HG02884 (cell line): ENCODE measurements at regions not wholly inside any gene's neighbourhood (a gene's known extent, or its start where the extent isn't known, plus 50 kb on each side); places are given as distances from the start of the nearest gene placed in this dataset.

Experiments
- ATAC-seq: cut with Tn5 transposase; IDR thresholded peaks from one replicate; pipeline ENCODE4 v1.9.1; 2021; ENCODE audit warnings: mild to moderate bottlenecking, moderate library complexity; ENCODE audit not compliant: unreplicated experiment

DNA sequence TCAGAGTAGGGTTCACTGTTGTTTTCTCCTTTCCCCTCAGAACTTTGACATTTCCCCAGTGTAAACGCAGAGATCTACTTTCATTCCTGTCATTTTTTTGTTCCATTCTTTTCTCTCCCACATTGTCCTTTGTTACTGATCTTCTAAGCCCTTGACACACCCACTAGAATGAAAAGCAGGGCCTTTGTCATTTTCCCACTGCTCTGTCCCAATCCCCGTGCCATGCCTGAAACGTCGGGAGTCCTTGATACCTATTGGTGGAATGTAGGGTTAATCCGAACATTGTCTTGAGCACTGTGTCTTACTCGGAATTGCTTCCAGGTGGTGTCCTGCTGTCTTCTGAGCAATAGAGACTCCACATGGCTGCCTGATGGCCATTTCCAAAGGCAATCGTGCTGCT, 887.1 kb upstream of the FRG1 start:
- ATAC-seq = no peak

DNA sequence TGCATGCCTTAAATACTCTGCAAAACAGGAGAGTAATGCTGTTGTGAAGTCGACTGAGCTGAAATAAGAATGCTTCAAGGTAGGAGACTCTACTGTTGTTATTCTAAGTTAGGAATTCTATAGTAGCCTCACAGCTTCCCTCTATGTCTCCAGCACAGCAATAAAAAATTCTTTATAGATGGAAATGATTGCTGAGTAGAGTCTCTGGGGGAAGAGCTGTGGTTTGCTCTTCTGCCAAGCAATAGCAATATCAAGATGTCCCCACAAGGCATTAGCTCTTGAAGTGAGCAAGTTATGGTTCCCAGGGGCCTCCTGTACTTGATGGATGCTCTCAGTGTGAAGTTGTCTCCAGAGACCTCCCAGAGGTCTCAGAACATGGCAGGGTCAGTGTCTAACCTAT, 880.6 kb upstream of the FRG1 start:
- no peak for ATAC-seq

DNA sequence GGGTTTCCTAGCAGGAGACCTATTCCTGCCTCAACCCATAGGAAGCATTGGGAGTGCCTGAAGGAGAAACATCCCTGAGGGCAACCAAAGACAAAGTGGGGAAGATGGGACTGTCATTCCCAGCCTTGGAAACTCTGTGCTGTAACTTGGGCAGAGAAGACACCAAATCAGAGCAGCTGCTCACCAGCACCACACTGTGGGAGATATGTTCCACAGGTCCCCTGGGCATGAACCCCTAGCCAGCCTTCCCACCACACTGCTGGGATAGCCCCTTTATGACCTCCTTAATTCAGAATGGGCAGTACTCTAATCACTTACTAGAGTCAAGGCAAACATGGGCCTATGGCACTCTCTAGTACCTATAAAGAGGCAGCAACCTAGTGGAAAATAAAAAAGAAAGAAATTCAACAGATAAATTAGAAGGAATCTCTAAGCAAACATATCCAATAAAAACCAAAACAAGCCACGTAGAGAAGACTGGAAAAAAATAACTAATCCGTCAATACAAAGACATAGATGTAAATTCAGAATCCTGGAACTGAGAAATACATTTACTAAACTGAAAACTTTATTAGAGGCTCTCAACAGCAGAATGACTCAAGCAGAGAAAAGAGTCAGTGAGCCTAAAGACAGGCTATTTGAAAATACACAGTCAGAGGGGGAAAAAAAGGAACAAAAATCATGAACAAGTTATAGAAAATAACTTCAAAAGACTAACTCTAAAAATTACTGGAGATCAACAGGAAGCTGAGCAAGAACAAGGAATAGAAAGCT, 878.4 kb upstream of the FRG1 start:
- ATAC-seq = no peak

DNA sequence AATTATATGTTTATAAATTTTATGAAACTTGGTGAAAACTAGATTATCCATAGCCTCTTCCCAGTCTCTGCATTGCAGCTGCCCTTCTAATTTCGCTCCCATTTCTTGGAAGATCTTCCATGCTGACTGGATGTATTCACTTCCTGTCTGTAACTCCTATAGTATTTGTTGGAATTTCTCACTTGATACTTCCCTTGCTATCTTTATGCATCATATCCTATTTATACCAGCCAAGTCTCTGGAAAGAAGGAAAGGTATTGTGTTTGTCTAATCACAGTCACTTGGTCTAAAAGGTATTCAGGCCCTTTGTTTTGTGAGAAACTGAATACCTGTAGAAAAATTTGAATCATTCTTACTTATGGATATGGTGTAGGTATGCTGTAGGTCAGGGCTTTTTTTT, 870.9 kb upstream of the FRG1 start:
- ATAC-seq = no peak

DNA sequence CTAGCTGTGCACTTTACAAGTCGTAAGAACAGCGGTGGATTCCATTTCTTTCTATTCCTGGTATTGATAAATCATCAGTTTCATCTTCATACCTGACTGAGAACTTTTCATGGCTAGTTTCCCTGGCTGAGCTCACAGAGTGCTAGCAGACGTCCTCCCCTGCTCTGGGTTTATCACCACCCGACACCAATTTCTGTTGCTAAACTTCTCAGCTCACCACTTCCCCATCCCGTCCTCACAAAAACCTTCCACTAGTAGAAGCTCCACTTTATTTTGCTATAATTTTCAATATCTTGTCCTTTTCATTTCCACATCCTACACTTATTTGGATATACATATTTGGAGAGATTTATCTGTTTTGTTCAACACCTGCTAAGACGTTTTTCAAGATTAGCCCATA, 869.4 kb upstream of the FRG1 start:
- ATAC-seq = no peak

DNA sequence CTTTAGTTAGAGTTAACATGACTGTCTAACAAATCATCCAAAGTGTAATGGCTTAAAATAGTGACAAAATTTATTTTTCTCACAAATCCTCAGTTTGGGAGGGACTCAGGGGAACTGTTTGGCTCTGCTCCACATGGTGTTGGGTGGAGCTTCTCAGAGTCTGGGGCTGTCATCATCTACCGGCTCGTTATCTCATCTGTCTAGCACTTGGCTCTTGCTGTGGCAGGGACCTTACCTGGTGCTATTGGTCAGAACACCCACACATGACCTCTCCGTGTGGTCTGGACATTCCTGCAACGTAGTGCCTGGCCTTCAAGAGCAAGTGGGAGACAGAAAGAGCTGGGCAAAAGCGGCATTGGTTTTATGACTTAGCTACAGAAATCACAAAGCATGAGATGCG, 866.9 kb upstream of the FRG1 start:
- no peak for ATAC-seq

DNA sequence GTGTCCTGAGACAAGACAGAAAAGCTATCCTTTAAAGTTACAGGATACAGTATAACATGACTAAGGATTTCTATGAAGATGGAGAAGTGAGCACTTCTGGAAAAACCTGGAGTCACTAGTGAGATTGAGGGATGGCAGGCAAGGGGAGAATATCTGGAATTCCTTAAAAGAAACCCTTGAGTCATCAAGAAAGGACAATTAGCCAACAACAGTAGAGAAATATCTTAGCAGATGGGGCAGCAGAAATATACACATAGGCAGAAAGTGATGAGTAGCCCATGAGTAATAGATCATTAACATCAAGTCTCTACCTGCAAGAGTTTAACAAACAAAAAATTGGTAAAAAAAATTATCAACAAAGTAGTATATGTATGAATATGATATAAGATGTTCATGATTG, 858.8 kb upstream of the FRG1 start:
- ATAC-seq = no peak

DNA sequence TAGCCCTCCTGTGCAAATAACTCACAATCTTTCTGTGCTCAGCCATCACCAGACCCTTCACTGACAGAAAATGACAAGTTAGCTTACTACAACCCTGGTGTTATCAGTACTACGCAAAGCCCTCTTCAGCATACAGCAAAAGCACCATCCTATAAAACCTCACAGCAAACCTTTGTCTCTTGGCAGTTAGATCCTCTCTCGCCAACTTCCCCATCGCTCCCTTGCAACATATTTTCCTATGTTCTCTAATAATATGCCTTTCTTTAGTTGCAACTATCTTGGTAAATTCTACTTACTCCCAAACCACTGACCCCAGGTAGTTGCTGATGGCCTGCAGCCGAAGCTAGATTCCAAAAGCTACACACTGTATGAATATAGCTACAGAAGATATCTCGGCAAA, 856.9 kb upstream of the FRG1 start:
- ATAC-seq = no peak

DNA sequence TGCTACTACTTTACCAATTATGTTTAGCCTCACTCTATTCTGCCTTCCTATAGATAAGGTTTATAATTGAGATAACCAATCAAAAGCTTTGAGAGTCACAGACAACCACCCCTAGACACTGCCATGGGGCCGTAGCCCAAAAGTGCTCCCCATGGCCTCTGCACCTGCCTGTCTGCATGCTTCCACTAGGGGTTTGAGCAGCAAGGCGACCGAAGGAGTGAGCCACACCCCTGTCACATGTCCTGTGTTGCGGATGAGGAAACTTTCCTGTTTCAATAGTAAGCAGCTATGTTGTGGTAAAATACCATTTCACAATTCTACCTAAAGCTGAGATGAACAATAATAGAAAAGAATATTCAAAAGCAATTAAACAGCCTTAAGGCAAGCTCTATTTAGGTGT, 856.0 kb upstream of the FRG1 start:
- no peak for ATAC-seq

DNA sequence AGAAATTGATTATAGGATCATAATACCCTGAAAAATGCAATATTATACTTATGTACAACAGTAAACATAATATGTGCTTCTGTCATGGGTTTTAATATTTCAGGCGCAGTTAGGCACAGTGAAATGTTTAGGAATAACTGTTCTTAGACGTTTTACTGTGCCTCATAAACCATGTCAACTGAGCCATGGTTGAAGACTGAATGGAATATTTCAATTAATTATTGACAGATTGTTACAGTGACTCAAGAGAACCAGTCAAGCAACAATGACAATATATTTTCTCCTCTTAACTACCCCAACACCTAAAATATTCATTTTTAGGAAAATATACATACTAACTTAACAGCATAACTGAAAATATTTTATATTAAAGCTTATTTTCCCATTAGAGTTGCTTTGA, 852.7 kb upstream of the FRG1 start:
- ATAC-seq = no peak

DNA sequence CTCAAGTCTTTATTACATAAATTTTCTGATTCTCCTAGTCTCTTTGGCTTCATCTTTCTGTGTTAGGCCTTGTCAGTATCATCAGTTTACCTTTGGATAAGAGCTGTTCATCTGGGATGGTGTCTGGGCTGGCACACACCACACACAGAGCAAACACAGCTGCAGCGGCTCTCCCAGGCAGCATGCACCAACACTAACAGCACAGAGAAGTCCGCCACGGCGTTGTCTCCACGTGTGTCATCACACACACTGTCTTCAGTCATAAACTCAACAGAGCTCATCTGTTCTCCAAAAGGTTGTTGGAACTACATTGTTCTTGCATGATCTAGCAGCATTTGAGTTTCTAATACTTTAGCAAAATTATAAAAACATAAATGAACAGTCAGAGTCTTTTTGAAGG, 851.9 kb upstream of the FRG1 start:
- no peak for ATAC-seq

DNA sequence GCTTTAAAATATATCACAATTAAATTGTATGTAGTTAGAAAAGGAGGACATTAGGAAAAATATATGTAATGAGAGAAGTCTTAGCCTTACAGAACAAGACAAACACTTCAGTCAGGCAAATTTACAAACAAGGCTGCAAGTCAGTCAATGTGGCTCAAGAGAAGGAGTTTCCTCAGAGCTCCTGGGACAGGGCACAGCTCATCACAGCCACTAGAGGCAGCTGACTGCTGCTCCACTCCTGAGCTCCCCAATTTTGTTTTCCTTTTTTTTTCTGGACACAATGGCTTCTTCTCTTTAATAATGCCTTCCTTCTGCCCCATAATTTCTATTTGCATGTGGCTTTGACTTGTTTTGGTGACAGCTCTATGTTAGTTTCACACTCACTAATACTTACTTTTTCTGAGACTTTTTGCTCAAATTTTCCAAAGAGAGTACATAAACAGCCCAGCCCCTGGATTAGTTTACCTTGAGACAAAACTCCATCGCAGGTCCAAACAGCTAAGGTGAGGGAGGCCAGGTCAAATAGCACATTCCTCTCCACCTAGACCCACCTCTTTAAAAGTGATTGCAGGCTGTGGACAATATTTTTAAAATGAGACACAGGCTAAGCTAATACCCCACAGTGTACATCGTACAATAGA, 850.4 kb upstream of the FRG1 start:
- ATAC-seq = no peak

DNA sequence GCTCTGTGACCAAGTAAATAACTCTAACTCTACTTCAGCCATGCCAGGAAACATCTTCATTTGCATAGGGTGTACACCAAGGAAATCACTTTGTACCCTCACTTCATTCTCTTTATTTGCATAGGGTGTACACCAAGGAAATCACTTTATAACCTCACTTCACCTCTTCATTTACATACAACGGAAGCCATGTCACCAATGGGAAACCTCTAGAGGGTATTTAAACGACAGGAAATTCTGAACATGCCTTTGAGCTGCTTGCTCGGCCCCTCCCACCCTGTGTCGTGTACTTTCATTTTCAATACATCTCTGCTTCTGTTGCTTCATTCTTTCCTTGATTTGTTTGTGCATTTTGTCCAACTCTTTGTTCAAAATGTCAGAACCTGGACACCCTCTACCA, 848.1 kb upstream of the FRG1 start:
- ATAC-seq = no peak

DNA sequence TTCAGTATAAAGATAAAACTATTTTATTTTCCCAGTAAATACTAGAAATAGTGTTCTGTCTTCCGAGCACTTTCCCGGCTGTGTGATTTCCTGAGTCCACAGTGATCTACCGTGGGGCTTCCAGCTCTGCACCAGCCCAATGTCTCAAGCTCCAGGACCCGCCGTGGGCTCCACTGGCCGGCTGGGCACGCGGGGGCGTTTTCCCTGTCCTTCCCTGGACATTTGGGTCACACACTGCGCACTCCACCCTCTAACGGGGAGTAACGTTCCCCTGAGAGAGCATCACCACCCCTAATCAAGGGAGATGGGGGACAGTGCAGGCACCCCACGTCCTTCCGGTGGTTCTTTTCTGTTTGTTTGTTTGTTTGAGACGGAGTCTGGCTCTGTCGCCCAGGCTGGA, 844.6 kb upstream of the FRG1 start:
- no peak for ATAC-seq

DNA sequence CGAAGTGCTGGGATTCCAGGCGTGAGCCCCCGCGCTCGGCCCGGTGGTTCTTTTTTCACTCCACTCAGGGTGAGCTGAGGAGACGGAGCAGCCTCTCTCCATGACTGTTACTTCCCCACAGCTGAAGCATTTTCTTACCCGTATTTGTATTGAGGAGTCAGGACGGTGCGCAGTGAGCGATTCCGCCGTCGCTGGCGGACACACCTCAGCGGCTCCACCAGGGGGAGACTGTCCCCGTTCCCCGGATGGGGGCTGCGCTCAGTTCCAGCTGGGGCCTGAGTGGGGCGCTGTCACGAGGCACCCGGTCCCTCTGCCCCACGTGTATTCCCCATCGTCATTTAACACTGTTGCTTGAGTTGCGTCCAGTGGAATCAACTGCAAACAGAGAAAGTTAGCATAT, 844.0 kb upstream of the FRG1 start:
- no peak for ATAC-seq

DNA sequence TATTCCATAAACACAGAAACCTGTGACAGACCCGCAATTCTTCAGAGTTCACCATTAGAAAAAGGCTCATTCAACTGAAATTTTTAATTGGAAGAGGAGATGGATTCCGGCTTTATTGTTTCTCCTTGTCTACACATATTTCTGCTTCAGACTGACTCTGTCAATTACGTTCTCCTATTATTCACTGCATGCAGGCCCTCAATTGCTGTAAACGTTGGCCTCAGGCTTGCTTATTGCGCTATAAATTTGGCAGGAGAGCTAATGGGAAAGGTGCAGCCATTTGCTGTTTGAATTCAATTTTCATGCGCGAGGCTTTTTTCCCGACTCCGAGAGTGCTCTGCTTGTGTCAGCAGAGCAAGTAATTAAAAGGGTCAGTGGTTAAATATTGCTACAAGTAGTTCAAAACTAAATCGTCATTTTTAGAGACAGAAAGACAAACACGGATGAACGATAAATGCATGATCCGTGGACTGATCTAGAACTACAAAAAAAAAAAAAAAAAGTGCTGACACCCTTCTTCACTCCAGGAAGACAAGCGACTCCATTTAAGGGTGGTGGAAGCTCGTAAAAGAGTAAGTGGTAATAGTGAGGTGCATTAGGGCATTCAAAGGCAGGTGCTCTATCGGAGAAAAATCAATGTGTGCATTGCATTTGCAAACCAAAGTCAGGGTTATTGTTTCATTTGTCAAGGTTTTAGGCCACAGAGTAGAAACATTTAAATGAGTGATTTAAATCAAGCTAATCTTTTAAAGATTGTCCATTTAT, 841.6 kb upstream of the FRG1 start:
- no peak for ATAC-seq

DNA sequence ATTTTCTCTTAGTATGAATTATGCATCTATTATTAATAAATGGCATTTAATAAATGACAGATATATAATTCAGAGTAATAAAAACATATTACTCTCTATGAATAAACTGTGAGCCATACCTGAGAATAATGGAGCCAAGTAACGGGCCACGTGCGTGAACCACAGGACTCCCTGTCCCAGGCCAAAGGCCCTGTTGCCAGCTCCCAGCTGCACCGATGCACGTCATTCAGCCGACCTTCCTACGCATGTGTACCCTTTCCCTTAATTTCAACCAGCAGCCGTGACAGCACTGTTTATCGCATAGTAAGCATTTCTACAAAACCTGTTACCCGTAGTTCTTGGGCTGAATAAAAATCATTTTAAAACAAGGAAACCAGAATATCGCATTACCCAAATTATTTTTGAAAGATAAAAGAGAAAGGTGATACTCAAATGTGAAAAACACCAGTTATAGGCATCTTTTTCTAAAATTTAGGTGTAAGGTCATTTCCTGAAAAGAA, 827.2 kb upstream of the FRG1 start:
- no peak for ATAC-seq

DNA sequence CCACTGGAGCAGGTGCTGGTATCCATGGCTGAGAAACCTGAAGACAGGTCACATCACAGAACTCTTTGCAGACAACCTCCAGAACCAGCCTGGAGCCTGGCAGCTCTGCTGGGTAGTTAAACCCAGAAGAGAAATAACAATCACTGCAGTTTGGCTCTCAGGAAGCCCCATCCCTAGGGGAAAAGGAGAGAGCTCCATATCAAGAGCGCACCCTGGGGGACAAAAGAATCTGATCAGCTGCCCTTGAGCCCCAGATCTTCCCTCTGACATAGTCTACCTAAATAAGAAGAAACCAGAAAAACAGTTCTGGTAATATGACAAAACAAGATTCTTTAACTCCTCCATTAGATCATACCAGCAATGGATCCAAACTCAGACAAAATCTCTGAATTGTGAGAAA, 823.2 kb upstream of the FRG1 start:
- no peak for ATAC-seq

DNA sequence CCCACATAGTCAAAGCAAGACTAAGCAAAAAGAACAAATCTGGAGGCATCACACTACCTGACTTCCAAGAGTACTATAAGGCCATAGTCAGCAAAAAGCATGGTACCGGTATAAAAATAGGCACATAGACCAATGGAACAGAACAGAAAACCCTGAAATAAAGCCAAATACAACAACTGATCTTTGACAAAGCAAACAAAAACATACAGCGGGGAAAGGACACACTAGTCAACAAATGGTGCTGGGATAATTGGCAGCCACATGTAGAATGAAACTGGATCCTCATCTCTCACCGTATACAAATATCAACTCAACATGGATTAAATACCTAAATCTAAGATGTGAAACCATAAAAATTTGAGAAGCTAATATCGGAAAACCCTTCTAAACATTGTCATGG, 819.3 kb upstream of the FRG1 start:
- no peak for ATAC-seq

DNA sequence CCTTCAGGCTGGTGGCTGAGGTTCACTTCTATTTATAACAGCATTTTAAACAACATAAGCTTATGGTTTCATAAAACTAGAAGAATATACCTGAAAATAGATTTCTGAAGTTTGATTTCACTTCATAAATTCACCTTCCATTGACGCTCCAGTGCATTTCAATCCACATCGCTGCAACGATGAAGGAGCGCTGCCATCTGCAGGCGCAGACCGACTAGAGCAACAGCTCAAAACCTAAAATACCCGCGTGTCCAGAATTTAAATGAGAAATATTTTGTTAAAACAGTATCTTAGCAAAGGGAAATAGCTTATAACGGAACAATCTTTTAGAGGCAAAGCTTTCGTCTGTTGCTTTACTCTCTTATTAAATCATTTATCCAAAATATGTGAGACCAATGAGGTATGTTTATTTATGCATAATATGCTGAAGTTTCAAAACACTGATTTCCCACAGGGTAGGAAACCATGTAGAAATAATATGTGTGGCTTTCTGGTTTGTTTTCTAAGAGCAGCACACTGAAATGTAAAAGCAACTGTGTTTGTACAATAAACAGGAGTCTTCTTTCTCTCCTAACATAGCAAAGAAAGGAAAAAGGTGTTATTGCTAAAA, 816.4 kb upstream of the FRG1 start:
- ATAC-seq = no peak

DNA sequence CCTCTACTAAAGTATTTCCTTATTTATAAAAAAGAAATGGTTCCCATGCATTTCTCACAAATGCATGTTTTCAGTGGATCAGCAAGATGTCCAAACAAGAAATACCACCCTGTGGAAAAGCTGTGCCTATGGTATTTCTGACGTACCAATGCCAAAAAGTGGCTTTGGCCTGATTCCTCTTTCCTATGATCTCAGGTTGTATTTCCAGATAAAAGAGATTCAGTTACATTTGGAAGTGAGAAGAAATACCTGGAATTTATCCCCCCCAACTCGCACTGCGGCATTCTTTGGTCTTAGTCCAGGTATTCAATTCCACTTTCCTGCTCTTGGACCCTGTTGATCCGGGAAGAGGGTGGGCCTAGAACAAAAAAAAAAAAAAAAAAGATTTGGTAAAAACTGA, 815.9 kb upstream of the FRG1 start:
- ATAC-seq = no peak

DNA sequence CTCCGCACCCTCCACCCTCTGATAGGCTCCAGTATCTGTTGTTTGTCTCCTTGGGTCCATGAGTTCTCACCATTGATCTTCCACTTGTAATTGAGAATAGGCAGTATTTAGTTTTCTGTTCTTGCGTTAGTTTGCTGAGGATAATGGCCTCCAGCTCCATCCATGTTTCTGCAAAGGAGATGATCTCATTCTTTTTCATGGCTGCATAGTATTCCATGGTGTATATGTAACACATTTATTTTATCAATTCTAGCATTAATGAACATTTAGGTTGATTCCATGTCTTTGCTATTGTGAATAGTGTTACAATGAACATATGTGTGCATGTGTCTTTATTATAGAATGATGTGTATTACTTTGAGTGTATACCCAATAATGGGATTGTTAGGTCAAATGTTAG, 814.6 kb upstream of the FRG1 start:
- ATAC-seq = no peak
